Parathyroid adenoma (tissue), 2 donors: ENCODE measurements at regions not wholly inside any gene's neighbourhood (a gene's known extent, or its start where the extent isn't known, plus 50 kb on each side); places are given as distances from the start of the nearest gene placed in this dataset.

ENCODE experiments used
- H2AFZ ChIP-seq: fragments of 300-600 bp; sonication (generic); one replicate; pipeline ENCODE4 v1.7.0; 2017; ENCODE audit warnings: antibody characterized with exemption, mild to moderate bottlenecking
- H3K27ac ChIP-seq: fragments of 300-600 bp; sonication (generic); one replicate; pipeline ENCODE4 v1.7.0; 2017
- H3K27me3 ChIP-seq: fragments of 300-600 bp; sonication (generic); one replicate; pipeline ENCODE4 v1.7.0; 2017; ENCODE audit warnings: low read length; ENCODE audit not compliant: control insufficient read depth, insufficient read depth
- H3K36me3 ChIP-seq: fragments of 300-600 bp; sonication (generic); one replicate; pipeline ENCODE4 v1.7.0; 2017; ENCODE audit warnings: low read length; ENCODE audit not compliant: control insufficient read depth, insufficient read depth
- H3K4me1 ChIP-seq: fragments of 300-600 bp; sonication (generic); one replicate; pipeline ENCODE4 v1.7.0; 2017; ENCODE audit warnings: control low read depth
- H3K4me2 ChIP-seq: fragments of 300-600 bp; sonication (generic); one replicate; pipeline ENCODE4 v1.7.0; 2017; ENCODE audit warnings: low read length
- H3K4me3 ChIP-seq: fragments of 300-600 bp; sonication (generic); one replicate; pipeline ENCODE4 v1.7.0; 2017; ENCODE audit warnings: low read depth, low read length
- H3K79me2 ChIP-seq: fragments of 300-600 bp; sonication (generic); one replicate; pipeline ENCODE4 v1.7.0; 2017; ENCODE audit warnings: control low read depth
- H3K9ac ChIP-seq: fragments of 300-600 bp; sonication (generic); one replicate; pipeline ENCODE4 v1.7.0; 2017; ENCODE audit warnings: mild to moderate bottlenecking
- H3K9me3 ChIP-seq: fragments of 300-600 bp; sonication (generic); one replicate; pipeline ENCODE4 v1.7.0; 2017; ENCODE audit warnings: low read length; ENCODE audit not compliant: control insufficient read depth
- CTCF ChIP-seq: fragments of 300-600 bp; sonication (generic); IDR thresholded peaks from one replicate; pipeline ENCODE4 v1.7.0; 2017; ENCODE audit warnings: antibody characterized with exemption, mild to moderate bottlenecking
- donor health status: primary hyperparathyroidism.

GRCh38 chr6:99002831-99003230 is 55.1 kb upstream of the FBXL4 start:
- Histone ChIP-seq H2AFZ (no peak overlapping the region), H3K79me2 (no peaks in the 10 kb centered on the region), H3K4me1 (no peaks in the 10 kb centered on the region), H3K27ac (no peak overlapping the region), H3K9me3 (no peaks in the 10 kb centered on the region), H3K4me3 (no peak overlapping the region), H3K36me3 (no peaks in the 10 kb centered on the region), H3K4me2 (no peak overlapping the region), H3K27me3 (no peaks in the 10 kb centered on the region), H3K9ac (no peak overlapping the region)
- TF ChIP-seq CTCF, result no peak

GRCh38 chr6:98998103-98998502 is 50.4 kb upstream of the FBXL4 start:
- Histone ChIP-seq H2AFZ (no peak overlapping the region), H3K27me3 (no peaks in the 10 kb centered on the region)

More at GRCh38 chr6:98998103-98998502, 50.4 kb upstream of the FBXL4 start:
- no peaks in the 10 kb centered on the region for H3K79me2 ChIP-seq
- H3K27ac ChIP-seq, result no peak overlapping the region
- no peaks in the 10 kb centered on the region for H3K4me1 ChIP-seq
- H3K4me2 ChIP-seq, result no peak overlapping the region
- no peaks in the 10 kb centered on the region for H3K9me3 ChIP-seq
- no peaks in the 10 kb centered on the region for H3K36me3 ChIP-seq
- H3K9ac ChIP-seq, result no peak overlapping the region
- no peak overlapping the region for H3K4me3 ChIP-seq
- TF ChIP-seq CTCF, result no peak
